Pancreas (tissue), 10 donors: ENCODE measurements at regions not wholly inside any gene's neighbourhood (a gene's known extent, or its start where the extent isn't known, plus 50 kb on each side); places are given as distances from the start of the nearest gene placed in this dataset.

Experiments
- ATAC-seq, 4 donors: fragments of 200-7000 bp; cut with Tn5 transposase; one replicate each; pipeline versions ENCODE4 v1.8.0 to v1.9.1; 2020; ENCODE audit warnings: mild to moderate bottlenecking in 4 of 4, moderate library complexity in 4 of 4
- DNase-seq, 6 donors: peaks; one replicate each; pipeline ENCODE4 v3.0.0-alpha.2; 2020
- FAIRE-seq: peaks from 2 replicates; lab custom pipeline; 2012; peaks lifted over from hg19 to GRCh38; lab: Jason Lieb, UNC
- H3K27ac ChIP-seq, 4 donors: fragments of 200-600 bp; sonication (generic); 1 replicate in 3 of 4; 2 replicates in 1 of 4; pipeline versions ENCODE4 v1.5.0 to v1.8.0; 2020
- H3K27me3 ChIP-seq, 4 donors: fragments of 200-600 bp; one replicate each; pipeline ENCODE4 v1.8.0; 2021
- H3K36me3 ChIP-seq, 3 donors: fragments of 200-600 bp; sonication (generic) in 1 of 3; one replicate each; pipeline versions ENCODE4 v1.5.0 to v1.8.0; 2020 to 2021
- H3K4me1 ChIP-seq, 3 donors: fragments of 200-600 bp; one replicate each; pipeline ENCODE4 v1.8.0; 2021
- H3K4me3 ChIP-seq, 4 donors: fragments of 200-600 bp; sonication (generic) in 2 of 4; one replicate each; pipeline versions ENCODE4 v1.5.0 to v1.8.0; 2020 to 2021
- H3K9me3 ChIP-seq, 4 donors: fragments of 200-600 bp; one replicate each; pipeline ENCODE4 v1.8.0; 2021
- CTCF ChIP-seq, 4 donors: fragments of 200-600 bp; sonication (generic) in 3 of 4; IDR thresholded peaks; one replicate each; pipeline versions ENCODE4 v1.5.0 to v1.8.0; 2021; ENCODE audit warnings: antibody characterized with exemption in 4 of 4
- WGBS, 2 donors: extraction: QIAGEN DNeasy Blood & Tissue Kit; methylation state at CpG; one replicate each; pipeline ENCODE4 v1.1.7; 2013; 5-methylcytosine and 5-hydroxymethylcytosine counted together
- intact Hi-C, 3 donors: fragments of 100-400 bp; cut with DNase I; formaldehyde crosslinking; loops; one replicate each; pipeline versions ENCODE4 v1.11.1 to v1.14.2; 2022
- donor health status: healthy with polysubstance abuse.
- donor health status: DM: no; HTN: no; CAD: no; lungs with moderate emphysema.
- donor health status: DM: no; HTN: no; CAD: no.
- donor health status: control.
- donor health status: control.
- donor health status: Bipolar disorder and iron deficiency.
- donor health status: DM: yes; HTN: yes; CAD: no.
- donor health status: DM: no; HTN: no; CAD: no.
- donor health status: DM: no; HTN: no; CAD: no.
- donor health status: DM: yes; HTN: yes; CAD: no.

- Histone ChIP-seq H3K27me3 (no peaks in the 10 kb centered on the region), H3K4me1 (peaks cover 0 to 5% (median 0%) of the 10 kb centered on the region in 3 donors), H3K4me3 (no peak overlapping the region), H3K9me3 (no peaks in the 10 kb centered on the region), H3K27ac (peak overlapping the region in 1 of 4 donors; percentile 37), H3K36me3 (no peaks in the 10 kb centered on the region)
- intact Hi-C loops = no loop called here
- 51 to 67% methylated on average over 1 of the region's 1 CpG for WGBS, 2 donors
- DNase-seq (peak in 1 of 6 donors; percentile 35), FAIRE-seq (no peak), ATAC-seq (peak; percentile 38 to 54 (median 43))
- no peak for TF ChIP-seq CTCF (IDR thresholded peaks at IDR 0.05)
These were observed 260.5 kb downstream of the HAPSTR1 start for GRCh38 chr16:9351841-9352434.

DNA sequence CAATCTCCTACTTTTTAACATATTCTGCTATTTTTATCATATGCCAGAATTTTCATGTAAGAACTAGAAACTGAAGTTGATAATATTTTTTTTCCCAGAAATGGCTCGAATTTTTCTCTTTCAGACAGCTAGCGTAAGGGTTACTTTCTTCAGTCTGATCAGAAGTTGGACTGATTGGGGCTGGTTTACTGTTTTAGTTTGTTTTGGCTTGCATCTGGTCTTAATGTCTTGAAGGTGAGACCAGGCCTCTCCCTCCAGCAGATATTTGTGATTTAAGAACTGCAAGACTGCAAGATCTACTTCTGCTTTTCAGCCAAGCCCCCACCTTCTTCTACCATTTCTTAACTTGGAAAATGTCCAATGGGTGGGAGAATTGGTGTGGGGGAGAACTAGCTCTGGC, 266.4 kb downstream of the HAPSTR1 start:
- Histone ChIP-seq H3K9me3 (no peaks in the 10 kb centered on the region), H3K27ac (peak overlapping the region in 1 of 4 donors; percentile 22), H3K4me3 (no peak overlapping the region), H3K36me3 (no peaks in the 10 kb centered on the region), H3K4me1 (peaks cover 9 to 14% (median 11%) of the 10 kb centered on the region in 3 donors), H3K27me3 (no peaks in the 10 kb centered on the region)
- TF ChIP-seq CTCF (IDR thresholded peaks at IDR 0.05) = no peak
- no peak for FAIRE-seq
- peak in 2 of 4 donors; percentile 64 to 66 for ATAC-seq
- intact Hi-C loops = no loop called here
- WGBS, 2 donors = 41 to 43% methylated on average over 2 of the region's 2 CpGs
- no peak for DNase-seq

- no peak overlapping the region for H3K4me3 ChIP-seq
- H3K9me3 ChIP-seq = no peaks in the 10 kb centered on the region
- no peaks in the 10 kb centered on the region for H3K27me3 ChIP-seq
- WGBS, 2 donors = 60 to 61% methylated on average over 7 of the region's 7 CpGs
- no peak for FAIRE-seq
- DNase-seq = peak in 3 of 6 donors; percentile 23 to 37 (median 37)
- ATAC-seq = peak in 3 of 4 donors; percentile 12 to 26 (median 15)
- H3K4me1 ChIP-seq = peaks cover 12 to 24% (median 22%) of the 10 kb centered on the region in 3 donors
- H3K36me3 ChIP-seq = no peaks in the 10 kb centered on the region
- intact Hi-C loops = no loop called here
- TF ChIP-seq CTCF (IDR thresholded peaks at IDR 0.05) = no peak
- no peak overlapping the region for H3K27ac ChIP-seq
These were observed 268.6 kb downstream of the HAPSTR1 start for GRCh38 chr16:9360075-9360474.

DNA sequence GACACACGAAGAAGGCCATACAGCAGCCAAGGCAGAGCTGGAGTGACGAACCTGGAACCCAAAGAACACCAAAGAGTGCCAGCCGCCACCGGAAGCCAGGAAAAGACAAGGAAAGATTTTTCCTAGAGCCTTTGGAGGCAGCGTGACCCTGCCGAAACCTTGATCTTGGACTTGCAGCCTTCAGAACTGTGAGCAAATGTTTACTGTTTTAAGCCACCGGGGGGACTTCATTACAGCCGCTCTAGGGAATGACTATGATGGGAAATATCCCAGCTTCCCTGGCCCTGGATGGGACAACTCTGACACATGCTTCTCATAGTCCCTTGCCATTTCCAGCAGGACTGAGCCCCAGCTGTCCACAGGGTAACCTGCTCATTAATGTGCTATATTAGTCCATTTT, 270.6 kb downstream of the HAPSTR1 start:
- Histone ChIP-seq H3K4me1 (peaks cover 27 to 34% (median 28%) of the 10 kb centered on the region in 3 donors), H3K27me3 (no peaks in the 10 kb centered on the region), H3K36me3 (no peaks in the 10 kb centered on the region), H3K9me3 (no peaks in the 10 kb centered on the region), H3K4me3 (no peak overlapping the region), H3K27ac (no peak overlapping the region)
- FAIRE-seq (no peak), DNase-seq (no peak), ATAC-seq (no peak)
- WGBS, 2 donors = 79 to 84% methylated on average over 8 of the region's 8 CpGs
- intact Hi-C loops = no loop called here
- no peak for TF ChIP-seq CTCF (IDR thresholded peaks at IDR 0.05)

- DNase-seq = no peak
- Histone ChIP-seq H3K36me3 (no peaks in the 10 kb centered on the region), H3K27ac (no peak overlapping the region), H3K4me1 (peaks cover 25 to 31% (median 27%) of the 10 kb centered on the region in 3 donors), H3K9me3 (no peaks in the 10 kb centered on the region), H3K4me3 (no peak overlapping the region), H3K27me3 (no peaks in the 10 kb centered on the region)
- intact Hi-C loops = no loop called here
- no peak for TF ChIP-seq CTCF (IDR thresholded peaks at IDR 0.05)
- WGBS, 2 donors = 91 to 97% methylated on average over 3 of the region's 3 CpGs
- ATAC-seq = no peak
- FAIRE-seq = no peak
These were observed 271.2 kb downstream of the HAPSTR1 start for GRCh38 chr16:9362604-9363003.
